Fibroblast of lung (primary cell): ENCODE measurements at regions not wholly inside any gene's neighbourhood (a gene's known extent, or its start where the extent isn't known, plus 50 kb on each side); places are given as distances from the start of the nearest gene placed in this dataset.

Experiments
- EZH2 ChIP-seq: IDR thresholded peaks from 2 replicates; pipeline ENCODE4 v1.5.1; 2012; ENCODE audit warnings: low read length, control low read depth, mild to moderate bottlenecking; ENCODE audit errors: missing control alignments
- TF ChIP-seq, protein P1 (sequence below), 2 donors: IDR thresholded peaks in 1 of 2; conservative IDR thresholded peaks in 1 of 2; 1 replicate in 1 of 2; 2 replicates in 1 of 2; pipeline ENCODE4 v1.5.1; 2011 to 2012; ENCODE audit warnings: low read length in 2 of 2, control low read depth in 1 of 2, inconsistent platforms in 1 of 2, low read depth in 1 of 2, mild to moderate bottlenecking in 1 of 2

DNA sequence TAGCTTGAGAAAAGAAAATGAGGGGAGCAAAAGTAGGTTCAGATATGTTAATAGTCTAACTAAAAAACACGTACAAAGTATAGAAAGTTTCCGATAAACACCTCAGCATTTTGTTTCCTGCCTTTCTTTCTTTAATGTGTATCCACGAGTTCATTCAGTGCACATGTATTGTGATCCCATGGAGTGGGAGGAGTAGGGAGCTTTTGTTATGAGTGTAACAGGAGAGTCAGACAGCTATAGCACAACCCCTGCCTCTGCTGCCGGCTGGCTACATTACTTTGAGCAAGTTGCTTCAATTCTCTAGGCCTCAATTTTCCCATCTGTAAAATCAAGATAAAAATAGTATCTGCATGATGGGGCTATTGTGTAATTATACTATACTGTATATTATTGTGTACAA, 249.2 kb upstream of the FIGN start:
- TF ChIP-seq, protein P1, sequence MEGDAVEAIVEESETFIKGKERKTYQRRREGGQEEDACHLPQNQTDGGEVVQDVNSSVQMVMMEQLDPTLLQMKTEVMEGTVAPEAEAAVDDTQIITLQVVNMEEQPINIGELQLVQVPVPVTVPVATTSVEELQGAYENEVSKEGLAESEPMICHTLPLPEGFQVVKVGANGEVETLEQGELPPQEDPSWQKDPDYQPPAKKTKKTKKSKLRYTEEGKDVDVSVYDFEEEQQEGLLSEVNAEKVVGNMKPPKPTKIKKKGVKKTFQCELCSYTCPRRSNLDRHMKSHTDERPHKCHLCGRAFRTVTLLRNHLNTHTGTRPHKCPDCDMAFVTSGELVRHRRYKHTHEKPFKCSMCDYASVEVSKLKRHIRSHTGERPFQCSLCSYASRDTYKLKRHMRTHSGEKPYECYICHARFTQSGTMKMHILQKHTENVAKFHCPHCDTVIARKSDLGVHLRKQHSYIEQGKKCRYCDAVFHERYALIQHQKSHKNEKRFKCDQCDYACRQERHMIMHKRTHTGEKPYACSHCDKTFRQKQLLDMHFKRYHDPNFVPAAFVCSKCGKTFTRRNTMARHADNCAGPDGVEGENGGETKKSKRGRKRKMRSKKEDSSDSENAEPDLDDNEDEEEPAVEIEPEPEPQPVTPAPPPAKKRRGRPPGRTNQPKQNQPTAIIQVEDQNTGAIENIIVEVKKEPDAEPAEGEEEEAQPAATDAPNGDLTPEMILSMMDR (conservative IDR thresholded peaks at IDR 0.05 in 1 of 2, IDR thresholded peaks at IDR 0.05 in 1 of 2; ENCODE audit: low read depth in 1 of 2, low read length in 2 of 2) = no peak
- TF ChIP-seq EZH2 = no peak
